ENCODE measurements at regions not wholly inside any gene's neighbourhood (a gene's known extent, or its start where the extent isn't known, plus 50 kb on each side); places are given as distances from the start of the nearest gene placed in this dataset.
A peak's percentile ranks its signal among the peaks of the same experiment; 100 is the strongest.

GRCh38 chrX:26845056-26845455 lies 618.1 kb downstream of the PPP4R3C start:
- Histone ChIP-seq H3K4me3 (no peak overlapping the region), H3K27ac (ENCODE audit: low read depth in 1 of 2, low read length in 1 of 2) (no peak overlapping the region), H3K36me3 (ENCODE audit: control insufficient read depth in 4 of 4, insufficient read depth in 4 of 4, low read length in 4 of 4) (no peaks in the 10 kb centered on the region), H3K9ac (ENCODE audit: insufficient read depth in 1 of 2, low read length in 2 of 2) (no peak overlapping the region), H3K9me3 (ENCODE audit: control insufficient read depth in 4 of 4, insufficient read depth in 3 of 4, low read length in 3 of 4) (peaks cover 0 to 2% (median 0%) of the 10 kb centered on the region in 4 donors), H3K4me1 (ENCODE audit: control insufficient read depth in 5 of 5, insufficient read depth in 5 of 5, low read length in 5 of 5) (no peaks in the 10 kb centered on the region), H3K27me3 (ENCODE audit: control insufficient read depth in 3 of 3, insufficient read depth in 3 of 3, low read length in 2 of 3) (peaks cover 0 to 3% (median 0%) of the 10 kb centered on the region in 3 donors)
- ATAC-seq (ENCODE audit: insufficient read depth, low FRiP score) (no peak), DNase-seq (peak in 2 of 3 donors; percentile 32 to 64)
- TF ChIP-seq CTCF (IDR thresholded peaks at IDR 0.05; ENCODE audit: control extremely low read depth, extremely low read depth), result no peak
- WGBS, 2 donors, result 50 to 58% methylated on average over 2 of the region's 2 CpGs

- no peak for TF ChIP-seq CTCF (IDR thresholded peaks at IDR 0.05; ENCODE audit: control extremely low read depth, extremely low read depth)
- Histone ChIP-seq H3K36me3 (ENCODE audit: control insufficient read depth in 4 of 4, insufficient read depth in 4 of 4, low read length in 4 of 4) (no peaks in the 10 kb centered on the region), H3K4me3 (no peak overlapping the region), H3K9me3 (ENCODE audit: control insufficient read depth in 4 of 4, insufficient read depth in 3 of 4, low read length in 3 of 4) (peaks cover 0 to 6% (median 0%) of the 10 kb centered on the region in 4 donors), H3K4me1 (ENCODE audit: control insufficient read depth in 5 of 5, insufficient read depth in 5 of 5, low read length in 5 of 5) (no peaks in the 10 kb centered on the region), H3K9ac (ENCODE audit: insufficient read depth in 1 of 2, low read length in 2 of 2) (no peak overlapping the region), H3K27me3 (ENCODE audit: control insufficient read depth in 3 of 3, insufficient read depth in 3 of 3, low read length in 2 of 3) (no peaks in the 10 kb centered on the region), H3K27ac (ENCODE audit: low read depth in 1 of 2, low read length in 1 of 2) (no peak overlapping the region)
- no peak for DNase-seq
- no peak for ATAC-seq (ENCODE audit: insufficient read depth, low FRiP score)
- WGBS, 2 donors, result 12 to 40% methylated on average over 1 of the region's 1 CpG
Observed at GRCh38 chrX:26822448-26822847, 606.5 kb downstream of the MAGEB5 start.

DNA sequence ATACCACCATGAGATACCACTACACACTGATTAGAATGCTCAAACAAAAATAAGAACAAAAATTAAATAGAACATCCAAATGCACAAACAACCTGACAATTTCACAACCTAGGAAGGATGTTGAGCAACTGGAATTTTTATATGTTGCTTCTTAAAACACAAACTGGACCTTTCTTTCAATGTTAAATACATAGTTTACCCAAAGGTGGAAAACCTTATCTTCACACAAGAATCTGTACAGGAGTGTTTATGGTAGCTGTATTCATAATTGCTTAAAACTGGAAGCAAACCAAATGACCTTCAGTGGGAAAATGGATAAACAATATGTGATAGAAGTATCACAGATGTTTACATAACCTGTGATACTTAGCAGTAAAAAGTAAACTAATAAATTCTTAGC lies 573.8 kb downstream of the MAGEB5 start:
- H3K27me3 ChIP-seq (ENCODE audit: control insufficient read depth in 3 of 3, insufficient read depth in 3 of 3, low read length in 2 of 3), result peaks cover 0 to 2% (median 0%) of the 10 kb centered on the region in 3 donors
- H3K27ac ChIP-seq (ENCODE audit: low read depth in 1 of 2, low read length in 1 of 2), result no peak overlapping the region
- no peak overlapping the region for H3K4me3 ChIP-seq
- H3K36me3 ChIP-seq (ENCODE audit: control insufficient read depth in 4 of 4, insufficient read depth in 4 of 4, low read length in 4 of 4), result no peaks in the 10 kb centered on the region
- DNase-seq (no peak), ATAC-seq (ENCODE audit: insufficient read depth, low FRiP score) (no peak)
- TF ChIP-seq CTCF (IDR thresholded peaks at IDR 0.05; ENCODE audit: control extremely low read depth, extremely low read depth), result no peak
- no peaks in the 10 kb centered on the region for H3K4me1 ChIP-seq (ENCODE audit: control insufficient read depth in 5 of 5, insufficient read depth in 5 of 5, low read length in 5 of 5)
- no peaks in the 10 kb centered on the region for H3K9me3 ChIP-seq (ENCODE audit: control insufficient read depth in 4 of 4, insufficient read depth in 3 of 4, low read length in 3 of 4)
- no peak overlapping the region for H3K9ac ChIP-seq (ENCODE audit: insufficient read depth in 1 of 2, low read length in 2 of 2)

- Histone ChIP-seq H3K4me3 (no peak overlapping the region), H3K36me3 (ENCODE audit: control insufficient read depth in 4 of 4, insufficient read depth in 4 of 4, low read length in 4 of 4) (no peaks in the 10 kb centered on the region), H3K27ac (ENCODE audit: low read depth in 1 of 2, low read length in 1 of 2) (no peak overlapping the region), H3K4me1 (ENCODE audit: control insufficient read depth in 5 of 5, insufficient read depth in 5 of 5, low read length in 5 of 5) (no peaks in the 10 kb centered on the region), H3K27me3 (ENCODE audit: control insufficient read depth in 3 of 3, insufficient read depth in 3 of 3, low read length in 2 of 3) (peaks cover 0 to 2% (median 0%) of the 10 kb centered on the region in 3 donors), H3K9me3 (ENCODE audit: control insufficient read depth in 4 of 4, insufficient read depth in 3 of 4, low read length in 3 of 4) (no peaks in the 10 kb centered on the region), H3K9ac (ENCODE audit: insufficient read depth in 1 of 2, low read length in 2 of 2) (no peak overlapping the region)
- ATAC-seq (ENCODE audit: insufficient read depth, low FRiP score) (no peak), DNase-seq (no peak)
- 59 to 76% methylated on average over 1 of the region's 1 CpG for WGBS, 2 donors
- no peak for TF ChIP-seq CTCF (IDR thresholded peaks at IDR 0.05; ENCODE audit: control extremely low read depth, extremely low read depth)
Observed at GRCh38 chrX:26788402-26788998, 572.5 kb downstream of the MAGEB5 start.
